ENCODE measurements at regions not wholly inside any gene's neighbourhood (a gene's known extent, or its start where the extent isn't known, plus 50 kb on each side); places are given as distances from the start of the nearest gene placed in this dataset.

- Histone ChIP-seq H4K5ac (ENCODE audit: low read depth, low read length) (no peak overlapping the region), H2BK5ac (ENCODE audit: low read depth, low read length, poor library complexity, severe bottlenecking) (no peak overlapping the region), H2AFZ (replicated peaks; ENCODE audit: low read length, poor library complexity) (peak overlapping the region; percentile 53), H3K23ac (ENCODE audit: low read depth, low read length) (no peak overlapping the region), H3K14ac (replicated peaks; ENCODE audit: low read depth, low read length) (0 out of 2 replicates have a peak overlapping the region, but pooled peaks have one; percentile 13), H3K18ac (ENCODE audit: low read depth, low read length) (no peak overlapping the region; the same call in 1 of the 2 replicates), H3K9me3 (ENCODE audit: control insufficient read depth, insufficient read depth, low read length) (no peaks in the 10 kb centered on the region), H2AK9ac (replicated peaks; ENCODE audit: low read depth, low read length, poor library complexity) (no peak overlapping the region), H3K27me3 (ENCODE audit: control insufficient read depth, insufficient read depth, low read length) (no peaks in the 10 kb centered on the region), H3K27ac (ENCODE audit: insufficient read depth, low read length) (no peak overlapping the region), H2BK15ac (ENCODE audit: low read depth, low read length) (0 out of 3 replicates have a peak overlapping the region, but pooled peaks have one; percentile 61), H3K9ac (ENCODE audit: low read depth, low read length) (no peak overlapping the region), H3K4me2 (ENCODE audit: low read depth, low read length) (no peak overlapping the region), H2BK120ac (ENCODE audit: low read depth, low read length) (no peak overlapping the region), H4K91ac (ENCODE audit: insufficient read depth, low read depth, low read length) (no peak overlapping the region), H3K4me3 (ENCODE audit: insufficient read depth, low read depth, low read length) (no peak overlapping the region), H3K56ac (ENCODE audit: extremely low read depth, insufficient read depth, low read length) (no peak overlapping the region), H2AK5ac (ENCODE audit: low read depth, low read length) (no peak overlapping the region), H3K36me3 (ENCODE audit: control insufficient read depth, insufficient read depth, low read length) (no peaks in the 10 kb centered on the region), H3K9me1 (ENCODE audit: insufficient read depth, low read length) (peaks cover 4% of the 10 kb centered on the region; the same call in 1 of the 2 replicates), H3K79me1 (ENCODE audit: low read depth in 1 of 2, low read length in 2 of 2) (no peaks in the 10 kb centered on the region), H2BK20ac (ENCODE audit: low read depth, low read length) (no peak overlapping the region), H4K8ac (ENCODE audit: low read depth in 2 of 2, low read length in 2 of 2) (no peak overlapping the region), H3K4ac (ENCODE audit: low read depth, low read length) (no peak overlapping the region), H3K4me1 (ENCODE audit: control insufficient read depth, insufficient read depth, low read length) (peaks cover 8% of the 10 kb centered on the region), H4K20me1 (ENCODE audit: insufficient read depth, low read length) (no peaks in the 10 kb centered on the region)
- no peak for TF ChIP-seq CEBPB (IDR thresholded peaks at IDR 0.05; ENCODE audit: low read depth, low read length)
- TF ChIP-seq CTCF (conservative IDR thresholded peaks at IDR 0.05; ENCODE audit: low read depth, low read length): peak; percentile 30; the same call in 1 of the 2 replicates
- TF ChIP-seq NFE2L2 (IDR thresholded peaks at IDR 0.05; ENCODE audit: low read depth, low read length): no peak
- TF ChIP-seq MAFK (IDR thresholded peaks at IDR 0.05; ENCODE audit: low read depth, low read length): no peak
- no peak for TF ChIP-seq POLR2A (IDR thresholded peaks at IDR 0.05; ENCODE audit: low read depth, low read length)
- TF ChIP-seq USF2 (IDR thresholded peaks at IDR 0.05; ENCODE audit: low read depth, low read length): no peak
- peak; percentile 27; the same call in 1 of the 2 replicates for TF ChIP-seq SMC3 (IDR thresholded peaks at IDR 0.05; ENCODE audit: low read depth, low read length)
- peak; percentile 30 for TF ChIP-seq RAD21 (IDR thresholded peaks at IDR 0.05; ENCODE audit: low read length)
- no peak for TF ChIP-seq RFX5 (IDR thresholded peaks at IDR 0.05; ENCODE audit: low read depth, low read length)
- TF ChIP-seq CHD1 (IDR thresholded peaks at IDR 0.05; ENCODE audit: low read depth, low read length): no peak
- TF ChIP-seq RCOR1 (IDR thresholded peaks at IDR 0.05; ENCODE audit: insufficient replicate concordance, low read length): no peak
- no peak for TF ChIP-seq FOS (IDR thresholded peaks at IDR 0.05; ENCODE audit: low read depth, low read length)
- no peak for TF ChIP-seq MXI1 (IDR thresholded peaks at IDR 0.05; ENCODE audit: borderline replicate concordance, low read depth, low read length)
- no TSS peak for BruUV-seq (replicated peaks)
- POLR2A ChIA-PET (ENCODE audit: unreplicated experiment): no interaction called here
- DNase-seq (no peak), ATAC-seq (ENCODE audit: low read depth) (no peak)
- intact Hi-C loops (cut with micrococcal nuclease): loop anchor here (5.0 to 10.0 kb wide), 3 partner anchors 49 to 257 kb away; partner anchors contain the start of gene TCF21
- in situ Hi-C loops (cut with MboI; ENCODE audit: low sequenced_read_pairs): no loop called here
- 68% methylated on average over 13 of the region's 30 CpGs; no CpG with 5 or more reads in 1 of the 2 experiments for WGBS, 2 experiments (ENCODE audit: extremely low coverage in 2 of 2, insufficient read length in 1 of 2)
- dilution Hi-C loops (cut with HindIII; ENCODE audit: low sequenced_read_pairs, unreplicated experiment): no loop called here
- CTCF ChIA-PET: no interaction called here
Observed at GRCh38 chr6:133837801-133838349, 51.0 kb upstream of the TCF21 start.

All from IMR-90 (cell line).